ES-I3 (cell line): ENCODE measurements at regions not wholly inside any gene's neighbourhood (a gene's known extent, or its start where the extent isn't known, plus 50 kb on each side); places are given as distances from the start of the nearest gene placed in this dataset.
A peak's percentile ranks its signal among the peaks of the same experiment; 100 is the strongest.

Experiments used
- H3K36me3 ChIP-seq: 2 replicates; pipeline ENCODE4 v1.6.1; 2013; ENCODE audit warnings: mild to moderate bottlenecking, low read length, control low read depth, moderate library complexity; ENCODE audit not compliant: insufficient read depth
- H3K4me1 ChIP-seq: 2 replicates; pipeline ENCODE4 v1.6.1; 2013; ENCODE audit warnings: mild to moderate bottlenecking, control low read depth, low read length; ENCODE audit not compliant: insufficient read depth
- H3K9ac ChIP-seq: 2 replicates; pipeline ENCODE4 v1.6.1; 2013; ENCODE audit warnings: low read depth, mild to moderate bottlenecking, low read length, moderate library complexity
- H3K9me3 ChIP-seq: 2 replicates; pipeline ENCODE4 v1.6.1; 2013; ENCODE audit warnings: mild to moderate bottlenecking, low read length, moderate library complexity; ENCODE audit not compliant: control insufficient read depth, insufficient read depth

GRCh38 chrX:39819921-39820849 lies 277.6 kb downstream of the BCOR start:
- Histone ChIP-seq H3K9me3 (0 out of 2 replicates have a peak, but pooled peaks cover 6% of the 10 kb centered on the region), H3K4me1 (peaks cover 49% of the 10 kb centered on the region), H3K9ac (peak overlapping the region; percentile 41), H3K36me3 (no peaks in the 10 kb centered on the region)

DNA sequence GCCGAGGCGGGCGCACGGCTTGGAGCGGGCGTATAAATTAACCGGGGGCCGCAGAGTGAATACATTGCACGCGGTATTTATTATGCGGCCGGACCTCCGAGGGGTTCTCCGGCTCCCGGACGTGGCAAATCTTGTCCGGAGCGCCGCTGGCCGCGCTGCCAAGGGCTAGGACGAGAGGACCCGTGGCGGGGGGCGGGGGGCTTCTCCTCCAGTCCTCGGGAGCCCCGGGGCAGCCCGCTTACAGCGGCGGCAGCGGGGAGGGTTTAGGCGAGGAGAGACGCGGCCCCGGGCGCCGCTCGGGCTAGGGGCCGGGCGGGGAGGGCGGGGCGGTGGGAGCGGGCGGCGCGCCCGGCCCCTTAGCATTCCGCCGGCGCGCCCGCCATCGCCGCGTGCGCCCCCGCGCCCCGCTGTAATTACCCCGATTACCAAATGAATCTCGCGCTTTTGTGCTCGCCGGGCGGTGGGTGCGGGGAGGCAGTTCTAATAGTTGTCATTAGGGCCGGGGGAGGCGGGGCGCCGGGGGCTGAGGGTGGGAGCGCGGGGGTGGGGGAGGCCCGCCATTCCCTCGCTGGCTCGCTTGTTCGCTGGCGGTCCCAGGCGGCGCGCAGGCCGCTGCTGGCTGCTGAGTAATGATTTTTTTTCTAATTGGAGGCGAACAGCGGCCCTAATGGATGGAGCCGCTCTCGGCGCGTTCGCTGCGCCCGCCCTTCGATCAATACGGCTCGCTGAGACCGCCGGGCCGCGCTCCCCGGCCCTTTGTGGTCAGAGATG lies 276.6 kb downstream of the BCOR start:
- peaks cover 40% of the 10 kb centered on the region for H3K4me1 ChIP-seq
- H3K36me3 ChIP-seq: no peaks in the 10 kb centered on the region
- H3K9ac ChIP-seq: peak overlapping the region; percentile 43; the same call in 1 of the 2 replicates
- H3K9me3 ChIP-seq: 0 out of 2 replicates have a peak, but pooled peaks cover 6% of the 10 kb centered on the region

GRCh38 chrX:39821709-39822095 lies 276.1 kb downstream of the BCOR start:
- Histone ChIP-seq H3K9ac (peak overlapping the region; percentile 43), H3K9me3 (0 out of 2 replicates have a peak, but pooled peaks cover 6% of the 10 kb centered on the region), H3K4me1 (peaks cover 35% of the 10 kb centered on the region), H3K36me3 (no peaks in the 10 kb centered on the region)

GRCh38 chrX:39822133-39822748 lies 275.5 kb downstream of the BCOR start:
- Histone ChIP-seq H3K9ac (peak overlapping the region; percentile 43), H3K4me1 (peaks cover 33% of the 10 kb centered on the region), H3K9me3 (0 out of 2 replicates have a peak, but pooled peaks cover 6% of the 10 kb centered on the region), H3K36me3 (no peaks in the 10 kb centered on the region)

DNA sequence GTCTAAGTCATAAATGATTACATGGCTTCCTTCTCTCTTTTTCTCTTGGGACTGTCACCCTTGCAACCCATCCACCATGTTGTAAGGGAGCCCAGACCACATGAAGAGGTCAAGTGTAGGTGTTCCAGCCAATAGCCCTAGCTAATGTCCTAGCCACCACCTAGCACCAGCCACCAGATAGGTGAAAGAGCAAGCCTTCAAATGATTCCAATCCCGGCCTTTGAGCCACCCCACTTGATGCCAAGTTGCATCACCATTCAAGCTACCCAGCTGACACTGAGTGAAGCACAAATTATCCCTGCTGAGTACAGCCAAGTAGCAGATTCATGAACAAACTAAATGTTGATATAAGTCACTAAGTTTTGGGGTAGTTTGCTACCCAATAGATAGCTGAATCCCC lies 274.3 kb downstream of the BCOR start:
- Histone ChIP-seq H3K9ac (no peak overlapping the region), H3K9me3 (0 out of 2 replicates have a peak, but pooled peaks cover 6% of the 10 kb centered on the region), H3K36me3 (no peaks in the 10 kb centered on the region), H3K4me1 (peaks cover 21% of the 10 kb centered on the region)

- Histone ChIP-seq H3K9ac (no peak overlapping the region), H3K36me3 (no peaks in the 10 kb centered on the region), H3K4me1 (peaks cover 17% of the 10 kb centered on the region), H3K9me3 (0 out of 2 replicates have a peak, but pooled peaks cover 6% of the 10 kb centered on the region)
These were observed 273.9 kb downstream of the BCOR start for GRCh38 chrX:39823854-39824253.

DNA sequence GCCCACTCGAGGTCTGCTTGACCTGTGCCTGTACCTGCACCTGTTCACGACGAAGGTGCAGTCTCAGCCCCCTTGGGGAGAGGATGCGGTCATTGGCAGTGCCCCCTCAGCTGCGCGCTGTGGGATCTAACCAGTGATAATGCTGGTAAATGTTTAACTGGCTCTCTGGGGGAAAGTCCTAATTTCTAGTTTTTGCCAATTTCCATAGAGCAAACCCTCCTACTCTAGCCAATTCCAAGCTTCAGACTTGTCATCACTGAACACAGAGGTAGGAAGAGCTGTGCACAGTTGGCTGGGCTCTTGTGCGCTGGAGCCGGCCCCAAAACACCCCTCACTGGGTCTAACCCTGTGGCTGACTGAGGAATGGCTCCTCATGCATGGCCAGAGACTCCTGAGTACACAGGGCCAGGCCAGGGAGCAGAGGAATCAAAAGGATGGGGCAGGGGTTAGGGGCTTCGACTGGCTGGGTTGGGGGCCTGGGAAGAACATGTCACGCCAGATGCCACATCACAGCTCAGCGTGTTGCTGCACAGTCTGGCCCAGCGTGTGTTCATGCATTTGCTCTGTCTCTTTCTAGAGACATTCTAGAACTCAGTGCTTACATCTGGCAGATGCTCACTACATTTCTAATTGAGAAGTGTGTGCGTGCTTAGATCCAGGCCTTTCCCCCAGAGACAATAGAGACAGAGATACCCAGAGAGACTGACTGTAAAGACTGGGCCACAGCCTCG lies 270.8 kb downstream of the BCOR start:
- peaks cover 6% of the 10 kb centered on the region for H3K4me1 ChIP-seq
- H3K36me3 ChIP-seq: no peaks in the 10 kb centered on the region
- no peak overlapping the region for H3K9ac ChIP-seq
- H3K9me3 ChIP-seq: 0 out of 2 replicates have a peak, but pooled peaks cover 6% of the 10 kb centered on the region

DNA sequence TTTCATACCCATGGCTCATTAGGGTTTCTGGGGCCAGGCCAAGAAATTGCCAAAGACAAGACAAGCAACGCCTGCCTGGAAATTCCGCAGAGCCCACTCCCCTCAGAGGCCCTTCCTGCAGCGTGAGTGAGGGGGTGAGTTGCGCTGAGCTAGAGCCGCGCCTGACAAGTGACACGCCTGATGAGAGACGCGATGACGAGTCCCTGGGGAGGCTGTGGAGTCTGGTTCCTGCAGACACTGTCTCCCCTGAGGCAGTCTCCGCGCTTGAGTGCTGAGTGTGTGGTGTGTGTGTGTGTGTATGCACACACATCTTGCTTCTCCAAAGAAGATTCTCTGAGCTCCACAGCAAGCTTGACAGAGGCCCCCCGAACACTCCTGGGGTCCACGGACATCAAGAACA lies 269.8 kb downstream of the BCOR start:
- Histone ChIP-seq H3K4me1 (no peaks in the 10 kb centered on the region; the same call in 1 of the 2 replicates), H3K9me3 (0 out of 2 replicates have a peak, but pooled peaks cover 6% of the 10 kb centered on the region), H3K9ac (no peak overlapping the region), H3K36me3 (no peaks in the 10 kb centered on the region)

GRCh38 chrX:39828971-39829370 lies 268.8 kb downstream of the BCOR start:
- H3K4me1 ChIP-seq: no peaks in the 10 kb centered on the region
- H3K36me3 ChIP-seq: no peaks in the 10 kb centered on the region
- no peak overlapping the region for H3K9ac ChIP-seq
- no peaks in the 10 kb centered on the region for H3K9me3 ChIP-seq

- H3K9ac ChIP-seq: no peak overlapping the region
- H3K36me3 ChIP-seq: no peaks in the 10 kb centered on the region
- peaks cover 5% of the 10 kb centered on the region; the same call in 1 of the 2 replicates for H3K4me1 ChIP-seq
- H3K9me3 ChIP-seq: no peaks in the 10 kb centered on the region
These were observed 267.8 kb downstream of the BCOR start for GRCh38 chrX:39829965-39830364.

DNA sequence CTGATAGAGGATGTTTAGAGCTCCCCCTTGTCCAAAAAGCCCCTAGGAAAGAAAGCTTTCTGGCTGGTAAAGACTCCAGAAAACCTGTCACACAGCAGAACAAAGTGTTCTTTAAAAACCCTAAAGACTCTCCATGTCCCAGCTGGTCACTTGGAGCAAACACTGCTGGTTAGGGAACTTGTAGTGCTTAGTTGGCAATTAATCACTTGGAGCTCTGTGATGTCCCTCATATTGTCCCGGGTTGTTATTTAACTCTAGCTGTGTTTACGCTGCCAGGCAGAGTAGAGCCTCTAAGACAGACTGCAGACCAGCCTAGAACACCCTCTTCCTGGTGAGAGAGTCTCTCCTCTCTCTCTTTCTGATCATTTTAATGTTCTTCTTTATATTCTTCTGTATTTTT lies 267.3 kb downstream of the BCOR start:
- H3K9ac ChIP-seq: no peak overlapping the region
- H3K36me3 ChIP-seq: no peaks in the 10 kb centered on the region
- H3K9me3 ChIP-seq: no peaks in the 10 kb centered on the region
- H3K4me1 ChIP-seq: peaks cover 5% of the 10 kb centered on the region; the same call in 1 of the 2 replicates

GRCh38 chrX:39832211-39832610 lies 265.5 kb downstream of the BCOR start:
- peaks cover 9% of the 10 kb centered on the region; the same call in 1 of the 2 replicates for H3K4me1 ChIP-seq
- no peaks in the 10 kb centered on the region for H3K36me3 ChIP-seq
- H3K9me3 ChIP-seq: no peaks in the 10 kb centered on the region
- H3K9ac ChIP-seq: no peak overlapping the region

DNA sequence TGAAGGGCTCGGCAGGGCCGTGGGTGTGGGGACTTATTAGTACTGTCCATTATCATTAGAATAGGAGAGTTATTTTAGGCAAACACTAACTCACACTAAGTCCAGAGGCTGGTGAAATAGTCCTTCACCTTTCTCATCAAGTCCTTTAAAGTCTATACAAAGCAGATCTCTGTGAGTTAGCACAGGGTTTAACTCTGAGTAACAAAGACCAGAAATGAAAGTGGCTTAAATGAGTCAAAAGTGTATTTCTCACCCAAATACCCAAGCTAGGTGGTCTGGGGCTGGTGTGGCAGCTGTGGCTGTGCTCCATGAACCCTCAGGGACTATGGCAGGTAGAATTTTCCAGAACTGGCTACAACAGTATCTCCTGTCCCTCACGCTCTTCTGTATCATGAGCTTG lies 263.2 kb downstream of the BCOR start:
- no peak overlapping the region for H3K9ac ChIP-seq
- H3K4me1 ChIP-seq: peaks cover 9% of the 10 kb centered on the region; the same call in 1 of the 2 replicates
- H3K36me3 ChIP-seq: no peaks in the 10 kb centered on the region
- no peaks in the 10 kb centered on the region; the same call in 1 of the 2 replicates for H3K9me3 ChIP-seq
